Glomerular endothelial cell (primary cell): ENCODE measurements at regions not wholly inside any gene's neighbourhood (a gene's known extent, or its start where the extent isn't known, plus 50 kb on each side); places are given as distances from the start of the nearest gene placed in this dataset.
"Not testable (repeated sequence)": the region's sequence is repeated elsewhere in the genome, so short reads cannot be mapped to it uniquely, and the experiment has no call there.

ENCODE experiments used
- DNase-seq: peaks from one replicate; pipeline ENCODE4 v3.0.0-alpha.2; 2011; ENCODE audit warnings: low read depth, low spot score; ENCODE audit errors: extremely low read depth

- DNase-seq = no peak
Measured at GRCh38 chr12:19665121-19665900, 226.0 kb downstream of the AEBP2 start.

- DNase-seq = no peak
Measured at GRCh38 chr12:19666070-19666469, 226.8 kb downstream of the AEBP2 start.

- DNase-seq = no peak
Measured at GRCh38 chr12:19669793-19670192, 230.5 kb downstream of the AEBP2 start.

GRCh38 chr12:19671695-19672094, 232.4 kb downstream of the AEBP2 start:
- DNase-seq = no peak

GRCh38 chr12:19674437-19674836, 235.1 kb downstream of the AEBP2 start:
- no peak for DNase-seq

- DNase-seq = no peak
Measured at GRCh38 chr12:19675361-19675760, 236.1 kb downstream of the AEBP2 start.

GRCh38 chr12:19678501-19678900, 239.2 kb downstream of the AEBP2 start:
- DNase-seq = not testable (repeated sequence)

- DNase-seq = no peak
Measured at GRCh38 chr12:19681007-19681406, 241.7 kb downstream of the AEBP2 start.

- DNase-seq = peak; percentile 96
Measured at GRCh38 chr12:19683178-19683927, 244.1 kb downstream of the AEBP2 start.

- DNase-seq = no peak
Measured at GRCh38 chr12:19687371-19687770, 248.1 kb downstream of the AEBP2 start.

GRCh38 chr12:19688532-19688931, 249.2 kb downstream of the AEBP2 start:
- DNase-seq = no peak

- no peak for DNase-seq
Measured at GRCh38 chr12:19689226-19689625, 249.9 kb downstream of the AEBP2 start.

- DNase-seq = no peak
Measured at GRCh38 chr12:19689801-19690472, 250.6 kb downstream of the AEBP2 start.

- no peak for DNase-seq
Measured at GRCh38 chr12:19692091-19692490, 252.8 kb downstream of the AEBP2 start.

- no peak for DNase-seq
Measured at GRCh38 chr12:19692566-19692965, 253.3 kb downstream of the AEBP2 start.

- no peak for DNase-seq
Measured at GRCh38 chr12:19694627-19695026, 255.3 kb downstream of the AEBP2 start.

- DNase-seq = no peak
Measured at GRCh38 chr12:19695244-19696098, 256.2 kb downstream of the AEBP2 start.

- no peak for DNase-seq
Measured at GRCh38 chr12:19700969-19701368, 261.7 kb downstream of the AEBP2 start.

GRCh38 chr12:19704966-19705365, 265.7 kb downstream of the AEBP2 start:
- DNase-seq = no peak

GRCh38 chr12:19706936-19707335, 267.6 kb downstream of the AEBP2 start:
- DNase-seq = no peak

- DNase-seq = no peak
Measured at GRCh38 chr12:19707948-19708409, 268.7 kb downstream of the AEBP2 start.
